ENCODE measurements at regions not wholly inside any gene's neighbourhood (a gene's known extent, or its start where the extent isn't known, plus 50 kb on each side); places are given as distances from the start of the nearest gene placed in this dataset.

GRCh38 chr16:52070341-52071057, 476.4 kb downstream of the TOX3 start:
- TF ChIP-seq POLR2A (IDR thresholded peaks at IDR 0.05; ENCODE audit: low read depth) (no peak), CTCF (IDR thresholded peaks at IDR 0.05) (no peak)
